GM18499 (cell line): ENCODE measurements at regions not wholly inside any gene's neighbourhood (a gene's known extent, or its start where the extent isn't known, plus 50 kb on each side); places are given as distances from the start of the nearest gene placed in this dataset.
"Not testable (repeated sequence)": the region's sequence is repeated elsewhere in the genome, so short reads cannot be mapped to it uniquely, and the experiment has no call there.

Source experiments
- ATAC-seq: cut with Tn5 transposase; IDR thresholded peaks from one replicate; pipeline ENCODE4 v1.9.1; 2021; ENCODE audit warnings: moderate number of reproducible peaks; ENCODE audit not compliant: insufficient read depth, unreplicated experiment

DNA sequence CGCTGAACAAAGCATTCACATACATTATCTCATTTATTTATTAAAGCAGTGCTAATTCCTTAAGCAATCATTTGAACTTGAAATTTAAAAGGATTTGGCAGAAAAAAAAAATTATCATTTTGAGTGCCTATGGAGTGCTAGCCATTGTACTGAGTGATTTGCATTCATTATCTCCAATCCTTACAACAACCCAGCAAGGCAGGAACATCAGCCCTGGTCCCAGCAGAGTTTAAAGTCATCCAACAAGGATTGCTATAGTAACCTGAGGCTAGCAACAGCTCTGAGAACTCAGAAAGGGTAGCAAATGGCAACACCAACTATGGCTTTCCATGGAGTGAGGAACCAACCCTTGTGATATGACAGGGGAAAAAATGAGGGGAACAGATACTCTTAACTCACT is 237.6 kb upstream of the SETMAR start:
- no peak for ATAC-seq

DNA sequence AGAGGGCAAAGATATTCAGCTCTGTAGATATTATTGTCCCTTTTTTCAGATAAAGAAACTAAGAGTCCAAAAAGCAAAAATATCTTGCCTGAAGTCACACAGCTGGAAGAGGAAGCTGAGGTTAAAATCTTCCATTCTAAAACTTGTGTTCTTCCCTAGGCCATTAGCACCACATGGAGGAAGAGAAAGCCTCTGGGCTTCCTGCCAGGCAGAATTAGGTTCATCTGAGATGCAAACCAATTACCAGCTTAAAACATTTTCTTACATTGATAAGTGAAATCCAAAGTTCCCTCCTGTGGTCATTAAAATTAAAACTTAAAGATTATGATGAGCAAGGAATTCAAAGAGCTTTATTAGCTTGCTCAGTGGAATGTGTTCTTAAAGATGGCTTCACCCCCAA is 235.3 kb upstream of the SETMAR start:
- ATAC-seq, result no peak

DNA sequence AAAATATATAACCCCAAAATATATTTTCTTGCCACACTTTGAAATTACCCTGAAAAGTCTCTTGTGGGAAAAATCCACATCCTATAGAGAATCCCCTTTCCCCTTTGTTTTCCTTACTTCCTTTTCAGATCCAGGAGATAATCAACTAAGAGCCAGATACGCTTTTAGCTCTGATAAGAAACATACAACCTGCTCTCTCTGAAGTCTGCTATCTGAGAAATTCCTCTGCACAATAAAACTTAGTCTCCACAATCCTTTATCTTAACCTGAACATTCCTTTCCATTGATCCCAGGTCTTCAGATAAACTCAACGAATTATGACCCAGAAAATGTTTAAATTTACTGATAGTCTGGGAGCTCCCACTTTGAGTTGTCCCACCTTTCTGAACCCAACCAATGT is 233.4 kb upstream of the SETMAR start:
- ATAC-seq, result no peak

DNA sequence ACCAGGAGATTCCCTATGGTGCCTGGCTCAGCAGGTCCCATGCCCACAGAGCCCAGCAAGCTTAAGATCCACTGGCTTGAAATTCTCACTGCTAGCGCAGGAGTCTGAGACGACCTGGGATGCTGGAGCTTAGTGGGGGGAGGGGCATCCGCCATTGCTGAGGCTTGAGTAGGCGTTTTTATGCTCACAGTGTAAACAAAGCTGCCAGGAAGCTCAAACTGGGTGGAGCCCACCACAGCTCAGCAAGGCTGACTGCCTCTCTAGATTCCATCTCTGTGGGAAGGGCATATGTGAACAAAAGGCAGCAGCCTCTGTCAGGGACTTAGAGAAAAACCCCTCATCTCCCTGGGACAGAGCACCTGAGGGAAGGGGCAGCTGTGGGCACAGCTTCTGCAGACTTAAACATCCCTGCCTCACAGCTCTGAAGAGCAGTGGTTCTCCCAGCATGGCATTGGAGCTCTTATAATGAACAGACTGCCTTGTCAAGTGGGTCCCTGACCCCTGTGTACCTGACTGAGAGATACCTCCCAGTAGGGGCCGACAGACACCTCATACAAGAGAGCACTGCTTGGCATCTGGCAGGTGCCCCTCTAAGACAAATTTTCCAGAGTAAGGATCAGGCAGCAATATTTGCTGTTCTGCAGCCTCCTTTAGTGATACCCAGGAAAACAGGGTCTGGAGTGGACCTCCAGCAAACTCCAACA is 231.5 kb upstream of the SETMAR start:
- ATAC-seq, result no peak

DNA sequence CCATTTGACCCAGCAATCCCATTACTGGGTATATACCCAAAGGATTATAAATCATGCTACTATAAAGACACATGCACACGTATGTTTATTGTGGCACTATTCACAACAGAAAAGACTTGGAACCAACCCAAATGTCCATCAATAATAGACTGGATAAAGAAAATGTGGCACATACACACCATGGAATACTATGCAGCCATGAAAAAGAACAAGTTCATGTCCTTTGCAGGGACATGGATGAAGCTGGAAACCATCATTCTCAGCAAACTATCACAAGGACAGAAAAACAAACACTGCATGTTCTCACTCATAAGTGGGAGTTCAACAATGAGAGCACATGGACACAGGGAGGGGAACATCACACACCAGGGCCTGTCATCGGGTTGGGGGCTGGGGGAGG is 225.9 kb upstream of the SETMAR start:
- not testable (repeated sequence) for ATAC-seq

DNA sequence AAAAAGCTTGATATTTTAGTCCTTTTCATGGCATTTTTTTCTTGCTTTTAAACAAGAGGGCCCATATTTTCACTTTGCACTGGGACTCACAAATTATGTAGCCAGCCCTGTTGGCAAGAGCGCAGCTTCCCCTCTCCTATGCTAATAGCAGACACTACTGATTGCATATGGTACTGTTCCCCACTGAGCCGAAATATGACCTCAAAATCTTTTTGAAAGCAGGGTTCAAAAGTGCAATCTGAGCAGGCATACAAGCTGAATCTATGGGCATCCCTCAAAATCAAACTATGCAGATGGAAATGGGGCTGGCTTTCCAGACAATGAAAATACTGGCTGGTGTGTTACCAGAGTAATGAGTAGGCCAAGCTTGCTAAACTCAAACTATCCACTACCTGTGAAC is 225.2 kb upstream of the SETMAR start:
- ATAC-seq, result no peak

DNA sequence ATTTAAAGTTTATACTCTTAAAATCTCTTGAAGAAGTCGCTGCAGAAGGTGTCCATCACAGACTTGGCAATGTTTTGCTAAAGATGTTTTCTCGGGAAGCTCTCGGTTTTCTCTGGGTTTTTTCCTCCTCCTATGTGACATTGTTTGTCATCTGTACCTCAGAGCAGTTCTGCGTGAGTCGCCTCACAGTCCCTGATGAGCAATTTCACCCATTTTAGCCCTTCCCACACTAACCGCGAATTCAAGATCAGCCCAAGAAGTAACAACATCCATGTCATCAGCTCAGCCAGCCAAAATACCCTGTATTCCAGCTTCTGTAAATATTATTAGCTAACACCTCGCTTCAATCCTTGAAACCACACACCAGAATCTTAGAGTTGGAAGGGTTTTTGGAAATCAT is 224.3 kb upstream of the SETMAR start:
- ATAC-seq, result no peak

DNA sequence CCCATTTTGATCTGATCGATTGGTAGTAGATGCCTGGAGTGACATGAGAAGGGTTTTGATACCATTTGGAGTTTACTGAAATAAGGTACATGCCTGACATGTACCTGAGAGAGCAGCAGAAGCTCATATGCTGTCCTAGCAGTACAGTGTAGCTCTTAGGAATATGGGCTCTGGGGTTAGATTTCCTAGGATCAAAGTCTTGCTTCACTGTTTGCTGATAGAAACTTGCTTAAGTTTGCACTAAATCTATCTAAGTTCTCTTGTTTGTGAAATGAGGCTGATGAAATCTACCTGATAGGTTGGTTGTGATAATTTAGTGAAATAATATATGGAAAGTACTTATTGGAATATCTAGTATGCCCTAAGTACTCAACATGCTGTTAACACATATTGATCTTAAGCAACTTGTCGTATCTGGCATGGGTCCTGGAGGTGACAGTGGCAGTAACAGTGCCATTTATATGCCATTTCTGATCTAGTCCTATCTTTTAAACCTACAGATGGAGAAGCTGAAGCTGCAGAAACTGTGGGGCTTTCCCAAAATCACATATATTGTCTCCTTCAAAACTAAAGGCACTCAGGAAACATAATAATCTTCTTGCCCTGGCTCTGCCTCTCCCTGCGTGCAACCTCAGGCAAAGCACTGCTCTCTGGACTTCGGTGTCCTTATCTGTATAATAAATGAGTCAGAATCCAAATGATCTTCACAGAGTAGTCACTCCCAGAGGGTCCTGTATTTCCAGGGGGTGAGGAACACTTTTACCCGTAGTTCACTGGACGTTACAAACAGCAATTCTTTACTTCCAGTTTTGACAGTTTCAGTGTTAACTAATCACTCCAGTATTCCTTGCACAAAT is 223.6 kb upstream of the SETMAR start:
- ATAC-seq, result no peak

DNA sequence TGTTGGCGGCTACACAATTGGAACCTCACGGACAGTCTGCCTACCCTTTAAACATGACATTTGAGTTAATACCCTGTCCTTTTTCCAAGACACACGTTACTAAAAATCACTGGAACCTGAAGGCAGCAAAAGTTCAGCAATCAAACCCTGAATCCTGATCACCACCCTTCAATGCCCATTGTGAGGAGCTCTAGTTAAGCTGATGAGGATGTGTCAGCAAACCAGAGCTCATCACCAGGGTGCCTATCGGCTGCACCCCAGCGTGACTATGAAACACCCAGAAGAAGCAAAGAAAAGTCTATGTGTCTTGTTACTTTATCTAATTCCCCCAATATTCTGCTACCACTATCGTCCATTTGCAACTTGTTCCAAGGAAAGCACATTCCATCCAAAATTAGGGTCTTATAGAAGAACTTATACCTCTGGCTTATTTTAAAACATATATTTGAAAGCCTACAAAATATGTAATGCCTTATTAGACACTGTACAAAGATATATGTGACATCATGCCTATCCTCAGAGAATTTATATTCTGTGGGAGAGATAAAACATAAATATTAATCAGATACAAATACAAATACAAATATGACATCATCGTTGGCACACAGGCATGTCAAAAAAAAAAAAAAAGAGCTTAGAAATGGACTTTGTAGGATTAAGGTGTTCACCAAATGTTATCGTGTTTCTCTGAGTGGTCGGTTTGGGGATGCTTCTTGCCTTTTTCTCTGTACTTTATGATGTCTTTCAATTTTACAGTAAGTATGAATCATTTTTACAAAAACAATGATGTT is 219.7 kb upstream of the SETMAR start:
- ATAC-seq, result no peak

DNA sequence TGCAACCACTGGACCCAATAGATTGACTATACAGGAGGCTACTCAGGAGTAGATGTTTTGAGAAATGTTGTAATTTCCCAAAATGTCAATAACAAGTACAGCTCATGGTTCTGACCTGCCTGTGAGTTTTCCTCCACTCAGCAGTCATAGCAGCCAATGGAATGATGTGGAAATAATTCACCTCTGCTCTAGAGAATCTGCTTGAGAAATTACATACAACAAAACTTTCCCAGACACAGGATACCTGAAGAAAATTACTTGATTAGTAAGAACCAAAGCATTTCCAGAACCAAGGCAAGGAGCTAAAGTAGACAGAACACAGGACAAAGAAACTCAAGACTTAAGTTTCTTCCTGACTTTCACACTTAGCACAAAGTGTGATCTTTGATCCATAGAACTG is 218.9 kb upstream of the SETMAR start:
- ATAC-seq, result no peak

DNA sequence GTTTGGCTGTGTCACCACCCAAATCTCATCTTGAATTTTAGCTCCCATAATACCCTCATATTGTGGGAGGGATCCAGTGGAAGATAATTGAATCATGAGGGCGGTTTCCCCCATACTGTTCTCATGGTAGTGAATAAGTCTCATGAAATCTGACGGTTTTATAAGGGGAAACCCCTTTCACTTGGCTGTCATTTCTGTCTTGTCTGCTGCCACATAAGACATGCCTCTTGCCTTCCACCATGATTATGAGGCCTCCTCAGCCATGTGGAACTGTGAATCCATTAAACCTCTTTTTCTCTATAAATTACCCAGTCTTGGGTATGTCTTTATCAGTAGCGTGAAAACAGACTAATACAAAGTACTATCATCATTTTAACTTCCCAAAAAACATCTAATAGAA is 216.5 kb upstream of the SETMAR start:
- not testable (repeated sequence) for ATAC-seq

DNA sequence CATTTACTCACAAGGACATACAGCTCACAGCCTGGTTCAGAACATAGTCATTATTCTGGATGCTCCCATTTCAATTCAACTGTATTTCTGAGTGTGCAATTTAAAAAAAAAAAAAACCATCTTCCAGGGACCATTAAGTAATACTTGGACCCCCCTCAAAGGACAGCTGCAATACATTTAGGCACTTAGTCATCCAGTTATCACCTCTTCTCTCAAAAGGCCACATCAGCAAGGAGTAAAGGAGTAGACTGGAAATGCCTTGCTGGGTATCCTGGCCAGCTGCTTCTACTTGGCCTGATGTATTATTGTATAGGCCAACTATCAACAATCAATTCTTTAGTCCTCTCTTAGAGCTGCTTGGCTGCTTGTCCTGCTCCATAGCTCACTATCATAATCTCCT is 211.4 kb upstream of the SETMAR start:
- ATAC-seq, result no peak

DNA sequence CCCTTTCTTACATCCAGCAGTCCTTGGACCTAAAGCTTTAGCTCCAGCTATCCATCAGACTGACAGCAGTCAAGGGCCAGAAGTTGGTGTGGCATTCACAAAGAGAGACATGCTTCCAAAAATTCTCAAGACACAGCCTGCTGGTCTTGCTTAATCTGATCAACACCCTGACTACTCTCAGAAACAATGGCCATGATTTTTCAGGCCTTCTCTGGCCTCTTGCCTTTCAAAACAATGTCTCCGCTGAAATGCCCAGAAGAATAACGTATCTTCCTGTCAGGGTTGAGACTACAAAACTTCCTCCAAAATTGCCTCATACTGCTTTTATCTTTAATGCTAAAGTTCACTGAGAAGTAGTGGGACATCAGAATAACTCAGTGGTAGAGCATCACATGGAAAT is 205.4 kb upstream of the SETMAR start:
- no peak for ATAC-seq

DNA sequence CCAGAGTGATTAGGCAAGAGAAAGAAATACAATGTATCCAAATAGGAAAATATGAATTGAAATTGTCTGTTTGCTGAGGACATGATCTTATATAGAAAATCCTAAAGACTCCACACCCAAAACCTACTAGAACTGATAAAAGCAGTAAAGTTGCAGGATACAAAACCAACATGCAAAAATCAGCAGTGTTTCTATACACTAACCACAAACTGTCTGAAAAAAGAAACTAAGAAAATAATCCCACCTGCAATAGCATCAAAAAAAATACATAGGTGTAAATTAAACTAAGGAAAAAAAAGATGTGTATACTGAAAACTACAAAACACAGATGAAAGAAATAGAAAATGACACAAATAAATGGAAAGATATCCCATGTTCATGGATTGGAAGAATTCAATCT is 203.6 kb upstream of the SETMAR start:
- ATAC-seq, result no peak

DNA sequence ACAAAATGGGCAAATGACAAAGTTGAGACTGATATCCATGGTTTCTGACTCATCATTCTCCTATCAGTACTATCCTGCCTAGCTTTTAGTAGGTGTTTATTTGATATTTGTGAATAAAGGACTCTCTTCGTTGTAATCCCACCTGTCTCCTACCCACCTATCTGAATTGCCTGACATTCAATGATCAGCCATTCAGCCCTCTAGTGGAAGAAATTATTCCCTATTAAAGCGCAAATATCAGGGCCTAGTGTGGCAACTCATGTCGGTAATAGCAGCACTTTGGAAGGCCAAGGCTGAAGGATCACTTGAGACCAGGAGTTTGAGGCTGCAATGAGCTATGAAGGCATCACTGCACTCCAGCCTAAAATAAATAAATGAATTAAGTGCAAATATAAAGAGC is 195.7 kb upstream of the SETMAR start:
- no peak for ATAC-seq

DNA sequence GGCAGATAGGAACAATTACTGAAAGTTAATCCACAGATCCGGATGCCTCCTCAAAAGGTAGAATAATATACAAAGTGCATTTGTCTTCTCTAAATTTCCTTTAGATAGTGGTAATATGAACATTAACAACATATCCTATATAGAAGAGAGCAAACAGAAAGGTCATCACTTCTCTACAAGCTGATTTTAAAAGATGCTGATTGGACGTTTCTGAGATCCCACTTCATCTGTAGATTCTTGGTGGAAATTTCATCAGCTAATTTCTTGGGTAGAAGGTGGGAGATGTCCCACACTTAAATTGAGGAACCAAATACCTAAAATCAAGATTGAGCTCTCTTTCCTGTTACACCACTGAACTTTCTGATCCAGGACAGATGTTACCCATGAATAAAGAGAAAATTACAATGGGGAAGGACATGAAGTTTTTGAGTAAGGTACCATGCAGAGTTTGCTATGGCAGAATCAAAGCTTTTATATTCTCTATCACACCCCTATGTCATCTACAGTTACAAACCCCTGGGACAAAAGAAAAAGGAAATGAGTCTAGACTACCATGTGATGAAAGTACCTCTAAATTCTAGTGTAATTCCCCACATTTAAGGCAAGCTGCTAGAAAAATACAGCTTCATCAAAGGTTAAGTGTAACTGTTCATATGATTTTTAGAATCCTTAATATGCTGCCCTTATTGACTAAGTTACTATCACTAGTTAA is 189.2 kb upstream of the SETMAR start:
- no peak for ATAC-seq

DNA sequence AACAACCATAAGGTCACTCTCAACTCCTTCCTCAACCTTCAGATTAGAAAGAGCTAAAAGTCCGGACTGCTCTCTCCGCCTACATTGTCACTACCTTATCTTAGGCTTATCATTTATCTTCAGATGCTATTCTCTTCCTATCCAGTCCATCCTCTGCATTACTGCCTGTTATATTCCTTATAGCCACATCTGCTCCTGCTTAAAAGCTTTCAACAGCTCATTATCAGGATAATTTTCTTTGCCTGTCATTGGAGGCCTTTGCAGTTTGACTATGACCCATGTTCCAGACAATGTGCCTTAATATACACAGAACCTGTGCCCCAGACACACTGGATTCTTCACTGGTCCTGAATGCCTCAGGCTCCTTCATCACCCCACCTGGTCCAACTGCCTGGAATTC is 184.1 kb upstream of the SETMAR start:
- ATAC-seq, result no peak

DNA sequence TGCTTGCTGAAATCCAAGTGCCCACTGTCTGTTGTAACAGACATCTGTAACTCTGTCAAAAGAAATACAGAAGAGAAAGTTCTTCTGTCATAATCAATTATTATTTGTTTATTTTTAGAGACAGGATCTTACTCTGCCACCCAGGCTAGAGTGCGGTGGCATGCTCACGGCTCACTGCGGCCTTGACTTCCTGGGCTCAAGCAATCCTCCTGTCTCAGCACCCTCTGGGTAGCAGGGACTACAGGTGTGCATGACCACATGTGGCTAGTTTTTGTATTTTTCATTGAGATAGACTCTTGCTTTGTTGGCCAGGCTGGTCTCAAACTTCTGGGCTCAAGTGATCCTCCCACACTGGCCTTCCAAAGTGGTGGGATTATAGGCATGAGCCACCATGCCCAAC is 177.6 kb upstream of the SETMAR start:
- no peak for ATAC-seq

DNA sequence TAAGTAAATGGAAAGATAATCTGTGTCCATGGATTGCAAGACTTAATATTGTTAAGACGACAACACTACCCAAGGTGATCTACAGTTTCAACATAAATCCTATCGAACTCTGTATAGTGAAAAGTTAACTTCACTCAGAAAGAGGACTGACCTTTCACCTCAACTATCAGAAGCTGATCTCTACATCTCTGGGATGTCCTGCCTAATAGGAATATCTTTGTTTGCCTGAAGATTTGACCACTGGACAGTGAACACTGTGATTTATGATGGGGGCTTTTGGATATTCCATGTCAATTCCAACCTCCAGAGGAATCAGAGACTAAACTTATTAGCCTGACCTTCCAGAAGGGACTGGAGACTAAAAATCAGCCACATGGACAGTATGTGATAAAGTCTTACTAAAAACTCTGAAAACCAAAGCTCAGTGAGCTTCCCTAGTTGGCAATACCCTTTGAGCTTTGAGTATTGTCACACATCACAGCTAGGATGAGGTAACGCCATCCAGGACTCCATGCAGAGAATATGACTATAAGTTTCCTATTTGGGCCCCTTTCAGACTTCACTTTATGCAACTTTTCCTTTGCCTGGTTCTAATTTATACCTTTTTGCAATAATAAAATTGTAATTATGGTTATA is 164.9 kb upstream of the SETMAR start:
- ATAC-seq, result no peak

DNA sequence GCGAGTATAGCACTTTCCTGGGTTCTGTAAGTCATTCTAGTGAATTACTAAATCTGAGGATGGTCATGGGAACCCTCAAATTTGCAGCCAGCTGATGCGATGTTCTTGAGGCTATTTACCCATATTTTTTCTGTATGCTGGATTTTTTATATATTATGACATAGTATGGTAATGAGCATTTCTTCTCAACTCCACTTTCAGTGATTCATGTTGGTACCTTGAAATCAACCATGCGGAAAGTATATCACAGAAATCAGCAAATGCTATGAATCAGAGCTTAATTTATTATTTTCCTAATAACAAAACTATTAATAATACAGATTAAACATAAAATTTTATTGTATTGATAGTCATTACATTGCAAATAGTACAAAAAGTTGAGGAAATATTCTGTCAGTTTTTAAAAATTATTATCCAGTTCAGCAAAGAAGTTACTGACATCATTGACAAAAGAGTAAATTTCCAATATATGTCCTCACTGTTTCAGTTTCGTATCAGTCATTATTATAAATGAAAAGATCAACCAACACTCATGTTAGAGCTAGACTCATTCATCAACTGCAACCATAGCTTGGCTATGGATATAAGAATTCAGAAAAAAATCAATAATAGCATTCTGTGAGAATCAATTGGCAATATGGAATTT is 164.3 kb upstream of the SETMAR start:
- ATAC-seq, result no peak
